GM12864 (cell line): ENCODE measurements at regions not wholly inside any gene's neighbourhood (a gene's known extent, or its start where the extent isn't known, plus 50 kb on each side); places are given as distances from the start of the nearest gene placed in this dataset.
"Not testable (repeated sequence)": the region's sequence is repeated elsewhere in the genome, so short reads cannot be mapped to it uniquely, and the experiment has no call there.

Experiments used
- DNase-seq: peaks from one replicate; pipeline ENCODE4 v3.0.0-alpha.2; 2011; ENCODE audit warnings: low read depth
- H3K4me3 ChIP-seq: 2 replicates; pipeline ENCODE4 v1.5.1; 2011; ENCODE audit warnings: mild to moderate bottlenecking, low read depth, low read length, control low read depth
- TF ChIP-seq, protein P1 (sequence below): IDR thresholded peaks from 2 replicates; pipeline ENCODE4 v1.5.1; 2011; ENCODE audit warnings: low read depth, mild to moderate bottlenecking, moderate library complexity, low read length, control low read depth, inconsistent platforms; ENCODE audit errors: missing control alignments

GRCh38 chr16:17029602-17030350 is 441.0 kb downstream of the XYLT1 start:
- TF ChIP-seq, protein P1, sequence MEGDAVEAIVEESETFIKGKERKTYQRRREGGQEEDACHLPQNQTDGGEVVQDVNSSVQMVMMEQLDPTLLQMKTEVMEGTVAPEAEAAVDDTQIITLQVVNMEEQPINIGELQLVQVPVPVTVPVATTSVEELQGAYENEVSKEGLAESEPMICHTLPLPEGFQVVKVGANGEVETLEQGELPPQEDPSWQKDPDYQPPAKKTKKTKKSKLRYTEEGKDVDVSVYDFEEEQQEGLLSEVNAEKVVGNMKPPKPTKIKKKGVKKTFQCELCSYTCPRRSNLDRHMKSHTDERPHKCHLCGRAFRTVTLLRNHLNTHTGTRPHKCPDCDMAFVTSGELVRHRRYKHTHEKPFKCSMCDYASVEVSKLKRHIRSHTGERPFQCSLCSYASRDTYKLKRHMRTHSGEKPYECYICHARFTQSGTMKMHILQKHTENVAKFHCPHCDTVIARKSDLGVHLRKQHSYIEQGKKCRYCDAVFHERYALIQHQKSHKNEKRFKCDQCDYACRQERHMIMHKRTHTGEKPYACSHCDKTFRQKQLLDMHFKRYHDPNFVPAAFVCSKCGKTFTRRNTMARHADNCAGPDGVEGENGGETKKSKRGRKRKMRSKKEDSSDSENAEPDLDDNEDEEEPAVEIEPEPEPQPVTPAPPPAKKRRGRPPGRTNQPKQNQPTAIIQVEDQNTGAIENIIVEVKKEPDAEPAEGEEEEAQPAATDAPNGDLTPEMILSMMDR: no peak
- no peak for DNase-seq
- H3K4me3 ChIP-seq: no peak overlapping the region

DNA sequence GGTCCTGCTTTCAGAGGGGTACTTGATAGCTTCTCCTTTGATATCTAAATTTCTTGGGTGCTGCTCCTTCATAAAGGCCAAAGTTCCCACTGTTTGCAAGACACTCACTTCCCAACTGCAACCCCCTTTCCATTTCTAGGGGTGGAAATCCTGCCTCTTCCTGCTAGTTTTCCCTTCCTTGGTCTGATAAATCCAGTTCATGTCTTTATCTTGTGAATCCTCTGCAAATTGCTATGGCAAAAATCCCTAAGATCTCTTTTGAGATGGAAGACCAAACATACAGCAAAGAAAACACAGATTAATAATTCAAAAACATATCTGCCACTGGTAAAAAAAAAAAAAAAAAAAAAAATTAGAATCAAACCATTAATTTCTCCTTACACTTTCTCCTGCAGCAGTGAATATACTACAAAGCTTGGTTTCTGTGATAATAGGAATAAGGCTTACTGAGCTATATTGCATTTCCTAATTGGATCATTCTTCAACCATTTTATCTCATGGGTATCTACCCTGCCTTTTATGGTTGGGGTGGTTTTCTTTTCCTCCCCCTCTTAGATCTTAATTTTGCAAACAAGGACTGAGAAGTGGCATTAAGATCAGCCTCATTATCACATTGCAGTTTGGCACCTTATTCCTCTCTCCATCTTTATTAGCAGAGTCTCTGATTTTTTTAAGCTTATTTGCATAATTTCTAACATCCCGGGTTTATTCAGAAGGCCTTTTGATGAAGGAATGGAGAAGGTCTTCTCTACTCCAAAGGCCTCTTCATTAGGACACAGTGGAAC is 439.1 kb downstream of the XYLT1 start:
- DNase-seq: no peak
- TF ChIP-seq, protein P1: no peak
- H3K4me3 ChIP-seq: no peak overlapping the region

DNA sequence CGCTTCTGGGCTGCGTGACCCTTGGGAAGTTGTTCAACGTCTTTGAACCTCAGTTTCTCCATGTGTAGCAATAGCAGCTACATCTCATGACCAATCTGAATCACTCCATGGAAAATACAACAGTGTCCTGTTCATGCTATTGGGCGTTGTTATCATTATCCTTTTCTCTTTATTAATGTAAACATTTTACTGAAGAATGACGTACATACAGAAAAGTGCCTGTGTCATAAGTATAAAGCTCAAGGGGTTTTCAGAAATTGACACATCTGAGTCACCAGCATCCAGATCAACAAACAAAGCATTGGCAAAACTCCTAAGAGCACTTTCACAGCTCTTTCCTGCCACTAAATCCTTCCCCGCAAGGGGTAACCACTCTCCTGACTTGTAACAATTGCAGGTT is 438.4 kb downstream of the XYLT1 start:
- DNase-seq: no peak
- H3K4me3 ChIP-seq: no peak overlapping the region
- TF ChIP-seq, protein P1: no peak

GRCh38 chr16:17034477-17035252 is 436.1 kb downstream of the XYLT1 start:
- no peak overlapping the region for H3K4me3 ChIP-seq
- no peak for DNase-seq
- TF ChIP-seq, protein P1: no peak

DNA sequence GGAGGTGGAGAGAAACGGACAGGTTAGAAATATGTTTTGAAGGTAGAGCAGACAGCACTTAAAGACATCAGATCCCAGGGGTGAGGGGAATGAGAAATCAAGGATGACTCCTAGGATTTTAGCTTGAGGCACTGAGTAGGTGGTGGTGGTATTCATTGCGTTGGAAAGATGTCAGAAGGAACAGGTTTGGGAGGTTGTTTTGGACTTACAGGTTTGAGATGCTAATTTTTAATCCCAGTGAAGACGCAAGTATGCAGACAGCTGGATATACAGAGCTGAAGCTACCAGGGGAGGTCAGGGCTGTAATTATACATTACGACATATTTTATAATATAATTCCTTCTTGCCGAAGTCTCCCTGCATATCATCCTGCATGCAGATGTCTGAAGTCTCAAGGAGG is 433.3 kb downstream of the XYLT1 start:
- DNase-seq: no peak
- TF ChIP-seq, protein P1: no peak
- no peak overlapping the region for H3K4me3 ChIP-seq

GRCh38 chr16:17038415-17038814 is 432.3 kb downstream of the XYLT1 start:
- no peak for DNase-seq
- no peak overlapping the region for H3K4me3 ChIP-seq
- TF ChIP-seq, protein P1: no peak

DNA sequence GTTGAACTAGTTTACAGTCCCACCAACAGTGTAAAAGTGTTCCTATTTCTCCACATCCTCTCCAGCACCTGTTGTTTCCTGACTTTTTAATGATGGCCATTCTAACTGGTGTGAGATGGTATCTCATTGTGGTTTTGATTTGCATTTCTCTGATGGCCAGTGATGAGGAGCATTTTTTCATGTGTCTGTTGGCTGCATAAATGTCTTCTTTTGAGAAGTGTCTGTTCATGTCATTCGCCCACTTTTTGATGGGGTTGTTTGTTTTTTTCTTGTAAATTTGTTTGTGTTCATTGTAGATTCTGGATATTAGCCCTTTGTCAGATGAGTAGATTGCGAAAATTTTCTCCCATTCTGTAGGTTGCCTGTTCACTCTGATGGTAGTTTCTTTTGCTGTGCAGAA is 421.7 kb downstream of the XYLT1 start:
- not testable (repeated sequence) for DNase-seq, H3K4me3 ChIP-seq
